ENCODE measurements at regions not wholly inside any gene's neighbourhood (a gene's known extent, or its start where the extent isn't known, plus 50 kb on each side); places are given as distances from the start of the nearest gene placed in this dataset.

DNA sequence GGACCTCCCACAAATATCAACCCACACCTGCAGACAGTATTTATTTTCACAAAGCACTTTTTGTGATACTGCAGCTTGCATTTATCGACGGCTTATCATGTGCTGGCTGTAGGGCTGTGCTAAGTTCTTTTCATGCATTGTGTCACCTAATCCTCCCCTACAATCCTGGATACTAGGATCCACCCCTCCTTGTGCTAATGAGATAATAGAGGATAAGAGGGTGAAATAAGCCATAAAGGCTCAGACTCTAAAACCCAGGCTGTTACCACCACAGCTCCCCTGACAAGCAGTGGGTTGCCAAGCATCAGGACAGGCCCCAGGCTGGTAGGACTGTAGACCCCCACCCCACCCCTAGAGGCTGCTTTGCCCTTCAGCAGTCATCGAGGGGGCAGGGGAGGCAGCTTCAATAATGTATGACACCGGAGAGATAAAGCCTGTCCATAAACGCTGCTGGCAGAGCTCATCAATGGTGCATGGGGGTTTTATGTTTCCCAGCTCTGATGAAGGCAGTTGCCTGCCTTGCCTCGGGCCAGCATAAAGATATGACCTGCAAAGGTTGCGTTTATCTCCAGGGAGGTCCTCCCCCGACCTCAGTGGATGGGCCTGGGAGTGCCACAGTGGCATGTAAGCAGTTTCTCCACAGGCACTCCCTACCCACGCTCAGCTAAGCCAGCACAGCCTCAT, 73.9 kb upstream of the C16orf82 start:
- no peak for DNase-seq

DNA sequence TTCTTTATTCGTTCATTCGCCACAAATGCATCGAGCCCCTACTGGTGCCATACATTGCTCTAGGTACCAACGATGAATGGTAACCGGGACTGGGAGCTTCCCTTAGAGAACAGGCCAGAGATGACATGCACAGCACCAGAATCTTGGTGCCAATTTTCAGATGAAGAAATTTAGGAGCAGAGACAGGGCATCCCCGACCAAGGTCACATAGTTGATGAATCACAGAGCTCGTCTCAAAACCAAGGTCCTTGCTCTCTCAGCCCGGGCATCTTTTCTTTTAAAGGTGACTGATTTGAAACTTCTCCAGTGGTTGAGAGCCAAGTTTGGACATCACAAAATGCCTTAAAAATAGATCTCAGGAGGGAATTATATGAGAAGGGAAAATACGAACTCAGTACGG, 73.2 kb upstream of the C16orf82 start:
- no peak for DNase-seq

GRCh38 chr16:26993963-26994362, 72.8 kb upstream of the C16orf82 start:
- no peak for DNase-seq

DNA sequence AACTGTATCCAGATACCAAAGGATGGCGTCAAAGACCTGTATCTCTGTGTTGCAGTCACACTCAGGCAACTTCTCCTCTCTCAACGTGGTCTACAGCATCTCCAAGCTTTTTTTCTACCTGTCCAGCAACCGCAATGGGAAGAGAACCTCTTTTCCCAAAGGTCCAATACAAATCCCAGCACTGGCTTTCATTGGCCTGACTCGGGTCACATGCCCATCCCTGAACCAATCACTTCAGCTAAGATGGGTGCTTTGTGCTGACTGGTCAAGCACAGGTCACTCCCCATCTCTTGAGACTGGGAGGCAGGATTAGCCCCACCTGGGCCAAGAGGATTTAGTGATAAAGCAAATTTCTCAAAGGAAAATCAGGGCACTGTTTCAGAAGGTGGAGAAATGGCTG, 71.2 kb upstream of the C16orf82 start:
- no peak for DNase-seq

DNA sequence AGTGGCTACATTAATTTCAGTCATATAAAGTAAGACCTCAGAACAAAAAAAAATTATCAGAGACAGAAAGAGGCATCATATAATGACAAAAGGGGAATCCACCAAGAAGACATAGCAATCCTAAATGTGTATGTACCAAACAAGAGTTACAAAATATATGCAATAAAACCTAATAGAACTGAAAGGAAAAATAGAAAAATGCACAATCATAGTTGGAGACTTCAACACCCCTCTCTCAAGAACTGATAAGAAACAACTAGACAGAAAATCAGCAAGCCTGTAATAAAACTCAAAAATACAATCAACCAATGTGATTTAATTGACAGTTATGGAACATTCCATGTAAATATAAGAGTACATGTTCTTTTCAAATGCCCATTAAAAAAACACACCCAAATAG, 61.3 kb upstream of the C16orf82 start:
- no peak for DNase-seq

Data from NCI-H226 (cell line).